HG03521 (cell line): ENCODE measurements at regions not wholly inside any gene's neighbourhood (a gene's known extent, or its start where the extent isn't known, plus 50 kb on each side); places are given as distances from the start of the nearest gene placed in this dataset.
"Not testable (repeated sequence)": the region's sequence is repeated elsewhere in the genome, so short reads cannot be mapped to it uniquely, and the experiment has no call there.

Source experiments
- ATAC-seq: cut with Tn5 transposase; IDR thresholded peaks from one replicate; pipeline ENCODE4 v1.9.1; 2021; ENCODE audit warnings: mild to moderate bottlenecking, moderate library complexity; ENCODE audit not compliant: unreplicated experiment

DNA sequence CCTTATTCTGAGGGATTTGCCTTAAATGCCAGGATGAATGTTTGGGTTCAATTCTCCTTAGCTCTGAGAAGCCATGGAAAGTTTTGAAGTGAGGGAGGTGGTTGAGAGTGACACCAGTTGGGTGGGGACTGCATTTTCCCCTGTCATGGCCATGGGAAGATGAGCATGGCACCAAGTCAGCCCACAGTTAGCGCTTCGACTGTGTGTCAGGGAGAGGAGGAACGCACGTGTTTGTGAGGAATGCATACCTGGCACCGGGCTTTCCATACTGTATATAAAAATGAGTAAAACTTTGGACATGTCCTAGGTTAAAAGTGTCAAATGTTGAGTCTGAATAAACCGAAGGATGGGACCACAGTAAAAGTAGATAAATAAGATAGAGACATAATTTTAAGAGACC is 187.5 kb upstream of the KL start:
- ATAC-seq: no peak

DNA sequence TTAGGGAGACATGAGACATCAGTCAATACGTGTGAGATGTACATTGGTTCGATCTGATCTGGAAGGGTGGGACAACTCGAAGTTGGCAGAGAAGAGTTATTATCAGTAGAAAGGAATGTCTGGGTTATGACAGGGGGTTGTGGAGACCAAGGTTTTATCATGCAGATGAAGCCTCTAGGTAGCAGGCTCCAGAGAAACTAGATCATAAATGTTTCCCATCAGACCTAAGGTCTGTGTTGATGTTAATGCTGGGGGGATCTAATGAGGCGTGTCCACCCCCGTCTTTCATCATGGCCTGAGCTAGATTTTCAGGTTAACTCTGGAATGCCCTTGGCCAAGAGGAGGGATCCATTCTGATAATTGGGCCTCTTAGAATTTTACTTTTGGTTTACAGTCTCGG is 187.0 kb upstream of the KL start:
- ATAC-seq: no peak

- no peak for ATAC-seq
Measured at GRCh38 chr13:32829676-32830335, 186.4 kb upstream of the KL start.

DNA sequence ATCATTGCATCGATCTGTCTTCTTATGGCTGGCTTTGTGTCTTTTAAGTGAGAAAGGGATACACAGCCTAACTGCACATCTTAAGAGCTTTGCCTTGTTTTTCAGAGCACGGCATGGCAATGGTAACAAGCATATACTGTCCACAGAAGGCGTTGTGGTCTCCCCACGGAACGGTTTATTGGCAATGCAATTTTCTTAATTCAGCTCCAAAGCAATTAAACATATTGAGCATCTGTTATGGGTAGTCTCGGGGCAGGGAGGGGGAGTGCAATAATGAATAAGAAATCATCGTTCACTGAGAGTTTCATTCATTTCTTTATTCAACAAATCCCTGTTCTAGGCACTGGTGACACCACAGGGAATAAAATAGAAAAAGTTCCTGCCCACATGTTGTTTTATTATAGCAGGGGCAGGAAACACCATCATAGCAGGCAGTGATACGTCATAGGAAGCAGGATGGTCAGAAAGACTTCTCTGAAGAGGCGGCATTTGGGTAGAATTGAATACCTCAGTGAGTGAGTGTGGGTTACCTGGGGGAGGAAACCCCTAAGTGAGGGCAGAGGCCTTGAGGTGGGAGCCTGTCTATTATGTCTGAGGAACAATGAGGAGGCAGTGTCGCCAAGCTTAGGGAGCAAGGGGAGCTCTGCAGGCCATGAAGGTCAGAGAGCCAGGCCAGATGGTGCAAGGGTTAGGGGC is 185.7 kb upstream of the KL start:
- ATAC-seq: no peak

- no peak for ATAC-seq
Measured at GRCh38 chr13:32837307-32837972, 178.8 kb upstream of the KL start.

GRCh38 chr13:32837973-32838927 is 178.0 kb upstream of the KL start:
- ATAC-seq: no peak

- peak; percentile 84 for ATAC-seq
Measured at GRCh38 chr13:32838945-32839344, 177.3 kb upstream of the KL start.

DNA sequence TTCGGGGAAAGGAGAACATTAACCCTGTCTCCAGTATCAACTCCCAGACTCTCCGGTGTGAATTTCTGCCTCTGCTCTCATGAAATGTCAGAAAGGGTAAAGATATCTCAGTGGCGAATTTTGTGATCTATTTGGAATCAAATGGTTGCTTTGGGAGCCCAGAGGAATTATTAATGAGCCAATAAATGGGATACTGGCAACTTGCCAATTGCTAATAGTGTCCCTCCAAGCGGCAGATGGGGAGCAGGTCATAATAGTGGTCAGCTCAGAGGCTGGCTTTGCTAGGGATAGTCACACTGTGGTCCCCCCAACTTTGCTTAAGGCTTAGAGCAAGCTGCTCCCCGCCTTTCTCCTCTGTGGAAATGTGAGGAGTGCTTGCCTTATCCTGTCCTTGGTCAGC is 176.1 kb upstream of the KL start:
- ATAC-seq: no peak

DNA sequence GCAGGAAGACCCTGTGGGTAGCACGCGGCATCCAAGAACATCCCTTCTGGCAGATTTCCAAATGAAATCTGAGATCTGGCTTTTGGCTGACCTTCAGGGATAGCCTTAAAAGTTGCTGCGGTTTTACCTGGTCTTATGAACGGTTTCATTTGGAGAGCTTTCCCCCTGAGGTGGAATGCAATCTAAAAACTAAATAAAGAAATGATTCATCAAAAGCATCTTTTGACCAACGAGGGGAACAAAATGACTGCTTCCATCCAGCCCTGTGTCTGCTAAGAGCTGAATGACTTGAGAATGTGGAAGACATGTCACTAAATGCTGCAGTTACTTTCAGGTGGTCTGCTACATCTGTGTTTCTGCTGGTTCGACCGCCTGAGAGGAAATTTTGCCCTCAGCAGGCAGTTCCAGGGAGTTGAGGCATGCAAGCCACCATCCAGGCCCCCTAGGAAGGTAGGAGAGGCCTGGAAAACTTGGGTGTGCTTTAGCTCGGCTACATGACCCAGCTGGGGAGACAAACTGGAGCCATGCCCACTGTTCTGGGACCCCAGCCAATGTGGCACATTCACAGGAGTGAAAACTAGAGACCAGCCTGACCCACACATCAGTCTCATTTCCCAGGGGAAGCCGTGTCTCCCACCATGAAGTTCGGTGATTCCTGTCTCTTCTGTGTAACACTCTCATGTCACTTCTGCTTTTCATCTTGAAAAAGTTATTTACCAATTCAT is 175.1 kb upstream of the KL start:
- ATAC-seq: no peak

DNA sequence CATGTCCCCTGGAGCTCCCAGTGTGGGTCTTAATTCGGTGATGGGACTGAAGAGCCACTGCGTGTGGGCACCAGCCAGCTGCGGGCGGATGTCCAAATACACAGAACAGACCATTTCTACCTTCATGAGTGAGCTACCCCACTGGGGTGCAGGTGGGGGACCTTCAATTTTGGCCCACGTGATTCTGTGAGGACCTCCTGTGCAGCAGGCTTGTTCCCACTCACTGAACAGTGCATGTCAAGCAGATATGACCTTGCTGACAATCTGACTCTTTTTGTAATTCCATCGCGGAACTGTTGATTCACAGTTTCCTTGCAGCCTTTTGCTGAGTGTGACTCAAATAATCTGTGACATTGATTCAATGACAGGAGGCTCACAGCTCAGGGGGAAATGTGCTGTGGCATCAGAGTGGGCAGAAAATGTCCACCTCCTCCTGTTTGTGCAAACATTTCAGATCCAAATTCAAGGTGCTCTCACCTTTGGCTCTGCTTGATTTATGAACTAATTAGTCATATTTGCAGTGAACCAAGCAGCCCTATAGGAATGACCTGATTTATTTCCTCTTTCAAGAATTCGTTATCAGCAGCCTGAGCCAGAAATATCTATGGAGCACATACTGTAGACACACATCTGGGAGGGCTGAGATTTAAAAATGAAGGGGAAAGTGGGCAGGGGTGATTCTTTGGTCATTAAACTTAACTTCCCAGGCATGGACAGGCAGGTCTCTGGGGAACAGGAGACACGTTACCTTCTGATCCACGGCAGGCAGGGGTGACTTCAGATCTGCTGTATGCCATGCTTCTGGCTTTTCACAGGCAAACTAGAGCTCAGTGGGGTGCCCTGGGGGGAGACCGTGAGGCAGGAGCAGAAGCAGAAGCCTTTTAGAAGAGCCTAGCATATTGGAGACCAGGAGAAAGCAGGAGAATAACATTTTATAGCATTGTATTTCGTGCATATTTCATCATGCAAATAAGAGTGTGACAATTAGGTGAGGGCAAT is 170.0 kb upstream of the KL start:
- ATAC-seq: no peak

DNA sequence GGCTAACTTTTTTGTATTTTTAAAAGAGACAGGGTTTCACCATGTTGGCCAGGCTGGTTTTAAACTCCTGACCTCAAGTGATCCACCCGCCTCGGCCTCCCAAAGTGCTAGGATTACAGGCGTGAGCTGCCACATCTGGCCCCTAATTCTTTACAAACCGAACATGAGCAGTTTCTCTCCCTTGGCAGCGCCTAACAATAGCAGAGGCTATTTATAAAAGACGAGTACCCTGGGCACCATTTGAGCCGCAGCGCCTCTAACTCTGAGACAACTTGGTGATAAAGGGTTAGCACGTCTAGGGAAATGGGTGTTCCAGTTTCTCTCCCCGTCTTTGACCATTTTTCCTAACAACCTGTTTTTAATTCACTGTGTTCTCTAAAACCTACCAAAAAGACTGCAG is 168.2 kb upstream of the KL start:
- not testable (repeated sequence) for ATAC-seq

GRCh38 chr13:32849369-32849768 is 166.9 kb upstream of the KL start:
- no peak for ATAC-seq

DNA sequence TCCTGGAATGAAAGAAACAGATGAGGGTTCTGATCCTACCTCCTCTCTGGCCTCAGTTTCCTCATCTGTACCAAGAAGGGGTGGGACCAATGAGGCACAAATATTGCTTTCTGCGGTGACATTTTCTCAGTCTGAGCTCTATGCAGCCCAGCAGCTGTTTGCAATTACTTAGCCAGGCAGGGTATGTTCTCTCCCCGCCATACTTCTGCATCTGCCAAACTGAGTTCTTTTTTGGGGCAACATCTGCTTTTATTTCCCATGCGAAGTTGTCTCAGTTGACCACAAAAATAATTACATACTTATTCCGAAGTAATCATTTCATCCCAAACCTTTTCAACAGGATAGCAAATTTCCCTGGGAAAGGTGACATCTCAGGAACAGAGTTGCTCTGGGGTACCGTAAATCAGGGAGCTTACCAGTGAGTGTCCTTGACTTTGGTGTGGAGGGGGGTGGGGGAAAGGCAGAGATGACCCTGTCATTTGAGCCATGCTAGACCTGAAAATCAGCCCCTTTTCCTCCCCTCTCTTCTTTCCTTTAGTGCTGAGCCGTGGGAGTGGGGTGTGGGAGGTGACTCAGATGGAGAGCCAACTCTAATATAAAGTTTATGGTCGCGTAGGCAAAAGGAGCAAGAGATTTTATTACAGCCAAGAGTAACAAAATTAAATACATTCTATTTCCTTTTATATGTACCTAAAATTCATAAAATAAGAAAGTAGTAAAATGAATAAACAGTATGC is 165.7 kb upstream of the KL start:
- no peak for ATAC-seq

DNA sequence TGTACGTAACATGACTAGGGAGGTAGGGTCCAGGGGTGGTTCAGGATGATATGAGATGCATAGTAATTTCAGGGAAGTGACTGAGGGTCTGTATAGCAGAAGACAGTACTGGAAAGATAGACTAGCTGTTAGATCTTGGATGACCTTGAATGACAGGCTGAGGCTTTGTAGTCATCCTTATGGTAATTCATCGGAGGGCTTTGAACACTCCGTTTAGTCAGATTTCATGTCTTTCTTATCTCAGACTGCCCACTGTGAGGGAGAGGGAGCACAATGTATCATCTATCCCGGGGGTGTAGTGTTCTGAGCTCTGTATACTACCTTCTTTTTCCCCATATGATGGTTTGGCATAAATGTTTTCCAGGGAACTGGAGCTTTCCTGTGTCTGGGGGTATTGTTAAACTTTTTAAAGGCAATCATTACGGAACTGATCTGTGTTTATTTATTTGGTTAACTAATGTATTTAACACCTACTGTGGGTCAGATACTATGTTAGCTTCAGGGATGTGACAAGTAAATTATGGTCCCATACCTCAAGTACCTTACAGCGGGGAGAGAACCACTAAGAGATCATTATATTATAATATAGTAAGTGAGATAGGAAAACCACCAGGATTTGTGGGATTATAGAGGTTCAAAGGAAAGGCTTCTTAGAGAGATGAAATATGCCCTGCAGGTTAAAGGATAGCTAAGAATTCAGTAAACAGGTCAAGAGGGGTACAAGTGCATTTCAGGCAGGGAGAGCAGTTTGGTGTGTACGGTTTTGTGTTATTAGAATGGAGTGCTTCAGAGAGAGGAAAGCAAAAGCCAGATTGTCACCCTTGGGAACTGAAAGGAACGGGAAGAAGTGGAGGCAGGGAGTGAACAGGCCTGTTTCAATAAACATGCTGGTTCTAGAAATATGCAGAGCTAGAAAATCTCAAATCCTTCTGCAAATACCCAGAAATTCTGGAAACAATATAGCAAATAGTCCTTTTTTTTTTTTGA is 164.8 kb upstream of the KL start:
- no peak for ATAC-seq

DNA sequence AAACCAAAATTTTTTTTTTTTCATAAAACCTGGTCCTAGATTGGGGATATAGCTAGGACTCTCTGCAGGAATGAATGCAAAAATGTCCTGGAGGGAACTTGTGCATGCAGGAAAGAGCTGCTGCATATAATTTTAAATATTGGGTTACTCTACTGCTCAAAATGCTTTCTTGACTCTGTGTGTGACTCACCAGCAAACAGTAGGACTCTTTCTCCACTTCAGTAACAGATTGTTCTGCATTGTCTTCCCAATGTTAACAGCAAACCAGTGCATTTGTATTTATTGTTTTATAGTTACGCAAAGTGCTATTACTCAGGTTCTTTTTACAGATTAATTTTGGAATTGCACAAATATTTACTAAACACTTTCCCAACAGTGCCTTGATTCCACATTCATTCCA is 163.7 kb upstream of the KL start:
- ATAC-seq: no peak

- no peak for ATAC-seq
Measured at GRCh38 chr13:32857077-32857476, 159.1 kb upstream of the KL start.

DNA sequence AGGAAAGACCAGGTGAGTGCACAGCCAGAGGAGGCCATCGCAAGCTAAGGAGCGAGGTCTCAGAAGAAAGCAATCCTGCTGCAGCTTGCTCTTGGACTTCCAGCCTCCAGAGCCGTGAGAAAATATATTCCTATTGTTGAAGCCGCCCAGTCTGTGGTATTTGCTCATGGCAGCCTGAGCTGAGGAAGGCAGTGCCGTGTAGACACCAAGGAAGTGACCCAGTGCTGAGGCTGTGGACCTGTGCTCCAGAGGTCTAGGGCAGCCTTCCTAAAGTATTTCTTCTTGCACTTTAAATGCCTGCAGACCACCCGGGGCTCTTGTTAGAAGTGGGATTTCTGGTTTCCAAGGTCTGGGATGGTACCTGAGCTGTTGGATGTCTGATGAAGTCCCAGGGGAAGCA is 158.5 kb upstream of the KL start:
- no peak for ATAC-seq
